Body of pancreas (tissue), 4 donors: ENCODE measurements at regions not wholly inside any gene's neighbourhood (a gene's known extent, or its start where the extent isn't known, plus 50 kb on each side); places are given as distances from the start of the nearest gene placed in this dataset.

ENCODE experiments used
- ATAC-seq: fragments of 150-250 bp; one replicate; pipeline ENCODE4 v1.9.1; 2016
- DNase-seq, 4 donors: peaks; one replicate each; pipeline ENCODE4 v3.0.0-alpha.2; 2019
- H3K27ac ChIP-seq, 4 donors: fragments of 200-600 bp; sonication (generic); 1 replicate in 3 of 4; 2 replicates in 1 of 4; pipeline versions ENCODE4 v1.5.1 to v1.6.1; 2016 to 2019; ENCODE audit warnings: mild to moderate bottlenecking in 1 of 4, mixed read lengths in 1 of 4, moderate library complexity in 1 of 4
- H3K27me3 ChIP-seq, 2 donors: fragments of 200-600 bp; sonication (generic); one replicate each; pipeline ENCODE4 v1.6.0; 2016; ENCODE audit warnings: mild to moderate bottlenecking in 1 of 2
- H3K36me3 ChIP-seq, 2 donors: fragments of 200-600 bp; sonication (generic); replicated peaks in 1 of 2; 2 replicates each; pipeline ENCODE4 v1.5.1; 2016; ENCODE audit warnings: low read depth in 2 of 2; ENCODE audit not compliant: insufficient read depth in 1 of 2
- H3K4me1 ChIP-seq: fragments of 200-600 bp; sonication (generic); one replicate; pipeline ENCODE4 v1.6.0; 2016
- H3K4me3 ChIP-seq, 2 donors: fragments of 200-600 bp; sonication (generic); 1 replicate in 1 of 2; 2 replicates in 1 of 2; pipeline ENCODE4 v1.5.1; 2016 to 2019
- H3K9me3 ChIP-seq, 3 donors: fragments of 200-600 bp; sonication (generic); 1 replicate in 2 of 3; 2 replicates in 1 of 3; pipeline ENCODE4 v1.5.1; 2016
- POLR2A ChIP-seq, 3 donors: fragments of 450-650 bp; IDR thresholded peaks; one replicate each; pipeline ENCODE4 v1.6.1; 2016; ENCODE audit warnings: antibody characterized with exemption in 3 of 3, mild to moderate bottlenecking in 2 of 3
- WGBS, 2 donors: methylation state at CpG; one replicate each; pipeline ENCODE4 v1.1.5; 2017; 5-methylcytosine and 5-hydroxymethylcytosine counted together
- intact Hi-C: fragments of 100-400 bp; cut with DNase I; formaldehyde crosslinking; loops from one replicate; pipeline ENCODE4 v1.15.1; 2023
- TF ChIP-seq, protein P1 (sequence below), 7 experiments: fragments of 450-650 bp in 4 of 7; fragments of 200-600 bp in 3 of 7; sonication (generic) in 3 of 7; IDR thresholded peaks; one replicate each; pipeline ENCODE4 v1.5.1; 2016 to 2019; ENCODE audit warnings: antibody characterized with exemption in 7 of 7

DNA sequence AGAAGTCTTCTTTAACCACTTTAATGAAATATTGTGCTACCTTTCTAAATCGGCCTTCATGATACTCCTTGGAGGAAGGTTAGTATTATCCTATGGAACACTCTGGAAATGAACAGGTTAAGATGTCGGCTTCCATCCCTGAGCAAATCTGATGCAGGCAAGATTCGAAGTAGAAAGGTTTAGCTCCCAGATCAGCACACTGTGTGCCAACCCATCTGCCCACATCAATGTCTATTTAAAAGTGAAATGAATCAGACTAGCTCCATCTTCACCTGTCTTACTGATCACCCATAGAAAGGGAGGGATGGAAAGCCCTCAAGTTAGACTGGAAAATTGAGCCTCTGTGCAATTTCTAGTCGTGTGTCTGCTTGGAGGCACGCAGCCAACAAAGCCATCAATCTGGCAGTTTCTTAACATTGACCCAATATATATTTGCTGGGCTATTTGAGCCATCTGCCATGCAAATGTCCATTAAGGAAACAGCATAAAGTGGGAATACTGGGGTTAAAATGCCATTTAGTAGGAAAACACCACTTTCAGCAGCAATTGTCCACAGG is 506.1 kb downstream of the RMST start:
- DNase-seq (peak in 1 of 4 donors; percentile 16), ATAC-seq (no peak)
- Histone ChIP-seq H3K27ac (no peak overlapping the region), H3K36me3 (no peaks in the 10 kb centered on the region), H3K9me3 (no peaks in the 10 kb centered on the region), H3K4me1 (no peaks in the 10 kb centered on the region), H3K4me3 (no peak overlapping the region), H3K27me3 (no peaks in the 10 kb centered on the region)
- intact Hi-C loops: no loop called here
- no peak for TF ChIP-seq POLR2A (IDR thresholded peaks at IDR 0.05)
- TF ChIP-seq, protein P1, sequence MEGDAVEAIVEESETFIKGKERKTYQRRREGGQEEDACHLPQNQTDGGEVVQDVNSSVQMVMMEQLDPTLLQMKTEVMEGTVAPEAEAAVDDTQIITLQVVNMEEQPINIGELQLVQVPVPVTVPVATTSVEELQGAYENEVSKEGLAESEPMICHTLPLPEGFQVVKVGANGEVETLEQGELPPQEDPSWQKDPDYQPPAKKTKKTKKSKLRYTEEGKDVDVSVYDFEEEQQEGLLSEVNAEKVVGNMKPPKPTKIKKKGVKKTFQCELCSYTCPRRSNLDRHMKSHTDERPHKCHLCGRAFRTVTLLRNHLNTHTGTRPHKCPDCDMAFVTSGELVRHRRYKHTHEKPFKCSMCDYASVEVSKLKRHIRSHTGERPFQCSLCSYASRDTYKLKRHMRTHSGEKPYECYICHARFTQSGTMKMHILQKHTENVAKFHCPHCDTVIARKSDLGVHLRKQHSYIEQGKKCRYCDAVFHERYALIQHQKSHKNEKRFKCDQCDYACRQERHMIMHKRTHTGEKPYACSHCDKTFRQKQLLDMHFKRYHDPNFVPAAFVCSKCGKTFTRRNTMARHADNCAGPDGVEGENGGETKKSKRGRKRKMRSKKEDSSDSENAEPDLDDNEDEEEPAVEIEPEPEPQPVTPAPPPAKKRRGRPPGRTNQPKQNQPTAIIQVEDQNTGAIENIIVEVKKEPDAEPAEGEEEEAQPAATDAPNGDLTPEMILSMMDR (IDR thresholded peaks at IDR 0.05): no peak
- WGBS, 2 donors: 37 to 45% methylated on average over 5 of the region's 5 CpGs

DNA sequence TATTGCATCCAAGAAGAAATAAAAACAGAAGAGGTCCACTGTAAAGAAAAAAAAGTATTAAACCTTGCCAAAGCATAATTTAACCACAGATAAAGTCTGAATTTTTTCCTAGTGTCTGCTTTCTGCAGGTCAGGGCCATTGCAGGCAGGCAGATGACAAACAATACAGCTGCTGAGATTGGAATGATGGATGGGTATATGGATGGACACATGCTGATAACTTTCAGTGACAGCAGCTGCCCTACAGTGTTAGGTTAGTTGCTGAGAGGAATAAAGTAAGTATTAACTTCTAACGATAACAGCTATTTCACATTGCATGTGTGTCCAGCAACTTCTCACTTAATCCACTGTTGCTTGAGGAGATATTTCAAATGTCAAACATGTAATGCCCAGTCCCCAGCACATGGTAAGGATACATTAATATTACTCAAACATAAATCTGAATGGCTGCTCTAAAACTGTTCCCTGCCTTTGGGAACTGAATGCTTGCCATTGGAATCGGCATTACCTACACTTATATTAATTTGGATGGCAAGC is 515.3 kb downstream of the RMST start:
- no peak overlapping the region for H3K27ac ChIP-seq
- H3K4me1 ChIP-seq: no peaks in the 10 kb centered on the region
- no peak for ATAC-seq
- no peaks in the 10 kb centered on the region for H3K9me3 ChIP-seq
- intact Hi-C loops: no loop called here
- WGBS, 2 donors: 65% methylated on average over 2 of the region's 2 CpGs
- H3K36me3 ChIP-seq: no peaks in the 10 kb centered on the region
- no peaks in the 10 kb centered on the region for H3K27me3 ChIP-seq
- DNase-seq: no peak
- H3K4me3 ChIP-seq: no peak overlapping the region
- TF ChIP-seq, protein P1 (IDR thresholded peaks at IDR 0.05): no peak
- TF ChIP-seq POLR2A (IDR thresholded peaks at IDR 0.05): no peak

DNA sequence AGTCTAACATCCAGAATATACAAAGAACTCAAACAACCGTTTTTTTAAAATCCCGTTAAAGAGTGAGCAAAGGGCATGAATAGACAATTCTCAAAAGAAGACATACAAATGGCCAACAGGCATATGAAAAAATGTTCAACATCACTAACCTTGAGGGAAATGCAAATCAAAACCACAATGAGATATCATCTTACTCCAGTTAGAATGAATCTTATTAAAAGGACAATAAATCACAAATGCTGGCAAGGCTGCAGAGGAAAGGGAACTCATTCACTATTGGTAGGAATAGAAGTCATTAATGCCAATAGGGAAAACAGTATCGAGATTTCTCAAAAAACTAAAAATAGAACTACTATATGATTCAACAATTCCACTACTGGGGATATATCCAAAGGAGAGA is 520.1 kb downstream of the RMST start:
- TF ChIP-seq, protein P1 (IDR thresholded peaks at IDR 0.05): no peak
- no peak for TF ChIP-seq POLR2A (IDR thresholded peaks at IDR 0.05)
- DNase-seq (no peak), ATAC-seq (no peak)
- Histone ChIP-seq H3K4me3 (no peak overlapping the region), H3K27me3 (no peaks in the 10 kb centered on the region), H3K4me1 (no peaks in the 10 kb centered on the region), H3K36me3 (no peaks in the 10 kb centered on the region), H3K27ac (no peak overlapping the region), H3K9me3 (no peaks in the 10 kb centered on the region)
- intact Hi-C loops: no loop called here
- WGBS, 2 donors: 72 to 75% methylated on average over 3 of the region's 3 CpGs

DNA sequence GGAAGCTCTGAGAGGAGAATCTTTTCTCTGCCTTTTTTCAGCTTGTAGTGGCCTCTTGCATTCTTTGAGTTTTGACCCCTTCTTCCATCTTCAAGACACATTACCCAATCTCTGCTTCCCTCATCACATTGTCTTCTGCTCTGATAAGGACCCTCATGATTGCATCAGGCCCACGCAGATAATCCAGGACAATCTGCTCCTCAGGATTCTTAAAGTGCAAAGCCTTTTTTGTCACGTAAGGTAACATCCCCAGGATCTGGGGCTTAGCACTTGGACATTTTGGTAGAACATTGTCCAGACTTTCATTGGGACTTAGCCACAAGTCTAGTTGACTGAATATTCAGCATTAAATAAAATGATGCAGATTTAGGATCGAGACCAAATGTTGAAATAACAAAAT is 521.2 kb downstream of the RMST start:
- Histone ChIP-seq H3K9me3 (no peaks in the 10 kb centered on the region), H3K4me3 (no peak overlapping the region), H3K36me3 (no peaks in the 10 kb centered on the region), H3K27me3 (no peaks in the 10 kb centered on the region), H3K4me1 (no peaks in the 10 kb centered on the region), H3K27ac (no peak overlapping the region)
- 58 to 76% methylated on average over 3 of the region's 3 CpGs for WGBS, 2 donors
- TF ChIP-seq, protein P1 (IDR thresholded peaks at IDR 0.05): no peak
- no peak for TF ChIP-seq POLR2A (IDR thresholded peaks at IDR 0.05)
- DNase-seq (no peak), ATAC-seq (no peak)
- intact Hi-C loops: no loop called here

DNA sequence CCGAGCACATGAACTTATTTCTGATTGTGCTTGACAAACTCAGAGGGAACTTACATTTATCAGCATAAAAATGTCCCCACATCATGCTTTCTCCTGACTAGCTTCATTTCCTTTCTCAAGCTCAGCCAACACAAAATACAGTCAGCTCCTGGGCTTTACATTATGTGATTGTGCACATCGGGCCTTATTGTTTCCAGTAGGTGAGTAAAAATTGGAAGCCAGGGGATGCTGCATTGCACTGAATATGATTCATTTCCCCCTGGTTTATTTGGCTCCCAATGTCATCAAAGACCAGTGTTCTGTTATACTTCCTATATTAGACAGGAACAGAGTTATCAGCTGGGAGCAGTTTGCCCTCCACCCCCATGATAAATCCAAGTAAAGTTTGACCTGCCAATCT is 521.8 kb downstream of the RMST start:
- TF ChIP-seq, protein P1 (IDR thresholded peaks at IDR 0.05): no peak
- no peak for TF ChIP-seq POLR2A (IDR thresholded peaks at IDR 0.05)
- H3K4me1 ChIP-seq: no peaks in the 10 kb centered on the region
- DNase-seq: no peak
- intact Hi-C loops: no loop called here
- H3K4me3 ChIP-seq: no peak overlapping the region
- H3K9me3 ChIP-seq: no peaks in the 10 kb centered on the region
- no peaks in the 10 kb centered on the region for H3K36me3 ChIP-seq
- 43 to 61% methylated on average over 2 of the region's 2 CpGs for WGBS, 2 donors
- ATAC-seq: no peak
- H3K27ac ChIP-seq: no peak overlapping the region
- no peaks in the 10 kb centered on the region for H3K27me3 ChIP-seq
